ENCODE measurements at regions not wholly inside any gene's neighbourhood (a gene's known extent, or its start where the extent isn't known, plus 50 kb on each side); places are given as distances from the start of the nearest gene placed in this dataset.

DNA sequence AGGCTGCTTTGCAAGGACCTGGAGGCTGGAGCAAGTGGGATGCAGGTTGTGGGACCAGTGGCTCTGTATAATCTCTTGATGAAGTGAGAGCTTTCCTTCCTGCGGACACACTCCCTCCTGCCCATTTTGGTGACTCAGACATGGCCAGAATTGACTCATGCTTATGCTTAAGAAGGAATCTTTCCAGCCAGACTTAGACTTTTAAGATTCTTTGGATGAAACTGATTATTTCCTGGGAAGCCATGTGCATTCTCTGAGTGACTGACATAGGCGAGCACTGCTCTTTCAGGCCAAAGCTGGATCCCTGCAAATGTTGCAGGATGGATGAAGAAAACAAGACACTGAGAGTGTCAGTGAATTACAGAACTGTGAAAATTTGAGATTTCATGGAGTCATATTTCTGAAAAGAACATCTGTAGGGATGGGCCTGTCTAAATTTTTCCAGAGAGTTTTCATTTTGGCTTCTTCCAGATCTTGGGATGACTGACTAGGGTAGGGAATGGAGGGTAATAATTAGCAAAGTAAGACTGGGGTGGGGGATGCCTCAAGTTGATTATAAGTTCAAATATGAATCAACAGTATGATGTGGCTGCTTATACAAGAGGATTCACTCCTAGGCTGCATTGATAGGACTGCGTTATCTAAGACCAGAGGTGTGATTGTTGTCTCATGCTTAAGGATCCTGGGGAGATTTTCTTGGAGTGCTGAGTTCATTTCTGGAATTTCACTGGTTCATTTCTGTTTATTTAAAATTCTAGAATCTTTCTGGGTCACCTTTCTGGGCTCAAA lies 195.8 kb downstream of the HIPK3 start:
- H4K20me1 ChIP-seq (ENCODE audit: insufficient read depth) = no peaks in the 10 kb centered on the region
- H3K4me3 ChIP-seq (IDR thresholded peaks at IDR 0.05; ENCODE audit: insufficient read depth, low read depth, low read length) = no peak overlapping the region
- TF ChIP-seq CTCF (conservative IDR thresholded peaks at IDR 0.05; ENCODE audit: low read depth, low read length) = no peak
- no peaks in the 10 kb centered on the region for H3K79me2 ChIP-seq (ENCODE audit: insufficient read depth, low read depth)
- no peak overlapping the region for H2AFZ ChIP-seq (ENCODE audit: low read depth)
- no peak overlapping the region for H3K4me2 ChIP-seq
- H3K9ac ChIP-seq = no peak overlapping the region
- no peaks in the 10 kb centered on the region for H3K36me3 ChIP-seq (ENCODE audit: insufficient read depth)
- peaks cover 10% of the 10 kb centered on the region for H3K4me1 ChIP-seq (ENCODE audit: low read depth, poor library complexity, severe bottlenecking)
- H3K27me3 ChIP-seq (ENCODE audit: insufficient read depth, low read depth) = no peaks in the 10 kb centered on the region
- H3K27ac ChIP-seq = no peak overlapping the region

DNA sequence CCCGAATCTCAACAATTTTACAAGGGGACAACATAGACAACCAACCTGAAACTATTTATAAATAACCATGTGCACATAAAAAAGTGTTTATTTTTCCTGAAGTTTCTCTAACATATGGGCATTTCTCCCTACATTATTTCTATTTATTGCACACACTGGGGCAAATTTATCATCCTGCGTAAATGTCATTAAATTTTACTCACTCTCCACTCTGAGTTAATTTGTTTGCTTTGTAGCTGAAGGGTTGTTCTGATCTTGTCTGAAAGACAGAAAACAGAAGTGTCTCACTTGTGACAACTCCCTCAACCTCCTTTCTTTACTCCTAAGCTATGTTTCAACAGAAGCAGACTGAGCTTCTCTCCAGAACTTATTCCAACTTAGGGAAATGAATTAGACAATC lies 194.2 kb downstream of the HIPK3 start:
- Histone ChIP-seq H3K4me2 (no peak overlapping the region), H3K9ac (no peak overlapping the region), H3K4me1 (ENCODE audit: low read depth, poor library complexity, severe bottlenecking) (no peaks in the 10 kb centered on the region), H3K36me3 (ENCODE audit: insufficient read depth) (no peaks in the 10 kb centered on the region), H2AFZ (ENCODE audit: low read depth) (no peak overlapping the region), H3K27ac (no peak overlapping the region), H3K27me3 (ENCODE audit: insufficient read depth, low read depth) (no peaks in the 10 kb centered on the region), H4K20me1 (ENCODE audit: insufficient read depth) (no peaks in the 10 kb centered on the region), H3K79me2 (ENCODE audit: insufficient read depth, low read depth) (no peaks in the 10 kb centered on the region), H3K4me3 (IDR thresholded peaks at IDR 0.05; ENCODE audit: insufficient read depth, low read depth, low read length) (no peak overlapping the region)
- no peak for TF ChIP-seq CTCF (conservative IDR thresholded peaks at IDR 0.05; ENCODE audit: low read depth, low read length)

DNA sequence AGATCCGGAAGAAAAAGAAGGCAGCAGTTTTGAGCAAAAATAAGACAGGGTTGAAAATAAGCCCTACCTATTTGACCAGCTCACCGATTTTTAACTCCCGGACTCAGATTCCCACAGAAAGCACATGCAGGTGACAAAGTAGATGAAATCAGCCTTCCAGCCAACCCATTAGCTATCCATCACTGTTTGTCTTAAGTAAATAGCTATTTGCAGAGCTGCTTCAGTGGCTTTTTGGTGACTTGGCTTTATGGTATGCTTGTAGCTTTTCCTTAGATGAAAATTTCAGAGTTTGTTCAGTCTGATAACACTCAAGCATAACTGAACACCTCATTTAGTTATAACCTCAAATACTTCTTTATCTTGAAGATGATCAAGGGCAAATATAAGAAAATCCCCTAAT lies 192.6 kb downstream of the HIPK3 start:
- H3K27me3 ChIP-seq (ENCODE audit: insufficient read depth, low read depth) = no peaks in the 10 kb centered on the region
- H3K4me3 ChIP-seq (IDR thresholded peaks at IDR 0.05; ENCODE audit: insufficient read depth, low read depth, low read length) = no peak overlapping the region
- no peak for TF ChIP-seq CTCF (conservative IDR thresholded peaks at IDR 0.05; ENCODE audit: low read depth, low read length)
- no peak overlapping the region for H3K9ac ChIP-seq
- no peak overlapping the region for H3K4me2 ChIP-seq
- H4K20me1 ChIP-seq (ENCODE audit: insufficient read depth) = no peaks in the 10 kb centered on the region
- H3K4me1 ChIP-seq (ENCODE audit: low read depth, poor library complexity, severe bottlenecking) = no peaks in the 10 kb centered on the region
- no peak overlapping the region for H3K27ac ChIP-seq
- no peaks in the 10 kb centered on the region for H3K36me3 ChIP-seq (ENCODE audit: insufficient read depth)
- no peaks in the 10 kb centered on the region for H3K79me2 ChIP-seq (ENCODE audit: insufficient read depth, low read depth)
- H2AFZ ChIP-seq (ENCODE audit: low read depth) = no peak overlapping the region

GRCh38 chr11:33448461-33449130 lies 191.4 kb downstream of the HIPK3 start:
- Histone ChIP-seq H4K20me1 (ENCODE audit: insufficient read depth) (no peaks in the 10 kb centered on the region), H3K4me1 (ENCODE audit: low read depth, poor library complexity, severe bottlenecking) (no peaks in the 10 kb centered on the region), H3K4me2 (no peak overlapping the region), H2AFZ (ENCODE audit: low read depth) (no peak overlapping the region), H3K27me3 (ENCODE audit: insufficient read depth, low read depth) (no peaks in the 10 kb centered on the region), H3K36me3 (ENCODE audit: insufficient read depth) (no peaks in the 10 kb centered on the region), H3K4me3 (IDR thresholded peaks at IDR 0.05; ENCODE audit: insufficient read depth, low read depth, low read length) (no peak overlapping the region), H3K27ac (no peak overlapping the region), H3K79me2 (ENCODE audit: insufficient read depth, low read depth) (no peaks in the 10 kb centered on the region), H3K9ac (no peak overlapping the region)
- TF ChIP-seq CTCF (conservative IDR thresholded peaks at IDR 0.05; ENCODE audit: low read depth, low read length) = no peak
